ENCODE measurements at regions not wholly inside any gene's neighbourhood (a gene's known extent, or its start where the extent isn't known, plus 50 kb on each side); places are given as distances from the start of the nearest gene placed in this dataset.
A peak's percentile ranks its signal among the peaks of the same experiment; 100 is the strongest.

DNA sequence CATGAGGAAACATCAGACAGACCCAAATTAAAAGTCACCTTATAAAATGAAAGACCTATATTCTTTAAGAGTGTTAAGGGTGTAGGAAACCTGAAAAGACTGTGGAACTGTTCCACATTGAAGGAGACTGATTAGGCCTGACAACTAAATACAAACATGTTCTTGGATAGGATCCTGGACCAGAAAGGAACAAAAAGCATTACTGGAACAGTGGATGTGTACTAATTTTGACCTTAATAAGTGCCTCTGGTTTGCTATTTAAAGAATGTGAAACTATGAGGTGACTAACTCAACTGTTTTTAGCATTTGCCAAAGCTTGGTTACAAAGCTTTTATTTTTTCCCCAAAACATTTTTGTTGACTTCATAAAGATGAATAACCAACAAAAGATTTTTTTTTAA lies 340.6 kb downstream of the CAAP1 start:
- no peak for TF ChIP-seq Cebpa-rat (IDR thresholded peaks at IDR 0.05)
- no peaks in the 10 kb centered on the region for H3K4me1 ChIP-seq
- H3K9ac ChIP-seq, result no peak overlapping the region
- H3K9me3 ChIP-seq, result no peaks in the 10 kb centered on the region
- H3K27ac ChIP-seq, result no peak overlapping the region
- no peak overlapping the region for H3K4me3 ChIP-seq
- no peaks in the 10 kb centered on the region for H4K20me1 ChIP-seq
- no peaks in the 10 kb centered on the region for H3K36me3 ChIP-seq
- no peak overlapping the region for H3K4me2 ChIP-seq
- H3K27me3 ChIP-seq, result no peaks in the 10 kb centered on the region

DNA sequence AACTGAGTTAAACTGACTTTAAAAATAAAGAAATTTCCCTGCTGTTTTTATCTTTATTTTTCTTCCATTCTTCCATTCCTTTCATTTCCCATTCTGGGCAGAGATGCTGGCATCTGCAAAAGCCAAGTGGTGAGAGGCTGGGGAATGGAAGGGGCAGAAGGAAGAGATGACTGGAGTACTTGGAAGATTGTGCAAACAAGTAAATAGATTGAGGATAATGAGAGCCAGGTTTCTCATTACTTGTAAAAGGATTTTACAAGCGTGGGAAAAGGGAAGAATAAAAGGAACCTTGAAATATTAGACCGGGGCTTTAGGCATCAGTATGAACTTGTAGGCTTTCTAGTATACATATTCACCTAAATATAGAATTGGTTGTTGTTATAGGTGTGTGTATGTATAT lies 341.2 kb downstream of the CAAP1 start:
- H3K4me3 ChIP-seq, result no peak overlapping the region
- no peaks in the 10 kb centered on the region for H3K36me3 ChIP-seq
- H4K20me1 ChIP-seq, result no peaks in the 10 kb centered on the region
- H3K9ac ChIP-seq, result no peak overlapping the region
- no peaks in the 10 kb centered on the region for H3K27me3 ChIP-seq
- no peak overlapping the region for H3K27ac ChIP-seq
- no peak for TF ChIP-seq Cebpa-rat (IDR thresholded peaks at IDR 0.05)
- H3K9me3 ChIP-seq, result no peaks in the 10 kb centered on the region
- H3K4me2 ChIP-seq, result no peak overlapping the region
- H3K4me1 ChIP-seq, result no peaks in the 10 kb centered on the region

GRCh38 chr9:26548781-26549290 lies 343.8 kb downstream of the CAAP1 start:
- Histone ChIP-seq H3K9me3 (no peaks in the 10 kb centered on the region), H3K27ac (no peak overlapping the region), H3K27me3 (no peaks in the 10 kb centered on the region), H3K4me2 (no peak overlapping the region), H3K36me3 (no peaks in the 10 kb centered on the region), H3K4me1 (no peaks in the 10 kb centered on the region), H3K4me3 (no peak overlapping the region), H4K20me1 (no peaks in the 10 kb centered on the region), H3K9ac (no peak overlapping the region)
- no peak for TF ChIP-seq Cebpa-rat (IDR thresholded peaks at IDR 0.05)

DNA sequence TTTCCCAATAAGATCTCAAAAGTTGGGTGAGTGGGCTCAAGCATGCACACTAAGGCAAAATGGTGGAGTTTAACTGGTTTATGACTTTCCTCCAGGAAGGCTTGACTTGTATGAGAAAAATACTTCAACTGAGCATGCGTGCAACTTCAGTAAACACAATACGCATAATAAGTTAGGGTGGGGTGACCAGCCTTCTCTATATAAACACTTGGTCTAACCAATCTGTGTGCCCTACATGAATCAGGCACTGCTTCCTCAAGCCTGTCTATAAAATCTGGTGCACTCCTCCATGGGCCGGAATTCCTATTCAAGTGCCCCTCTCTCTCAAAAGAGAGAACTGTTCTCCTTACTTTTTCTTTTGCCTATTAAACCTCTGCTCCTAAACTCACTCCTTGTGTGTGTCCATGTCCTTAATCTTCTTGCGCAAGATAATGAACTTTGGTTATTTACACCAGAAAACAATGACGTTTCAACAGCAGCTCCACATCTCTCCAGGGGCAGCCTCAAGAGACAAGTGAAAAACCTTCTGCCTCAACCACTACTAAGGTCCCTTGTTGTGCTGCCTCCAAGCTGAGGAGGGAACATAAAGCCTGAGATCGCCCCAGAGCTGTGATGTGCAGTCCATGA lies 352.6 kb downstream of the CAAP1 start:
- Histone ChIP-seq H3K27me3 (no peaks in the 10 kb centered on the region), H4K20me1 (no peaks in the 10 kb centered on the region), H3K4me2 (no peak overlapping the region), H3K9me3 (no peaks in the 10 kb centered on the region), H3K4me1 (peaks cover 25% of the 10 kb centered on the region), H3K27ac (no peak overlapping the region), H3K36me3 (no peaks in the 10 kb centered on the region), H3K9ac (no peak overlapping the region), H3K4me3 (no peak overlapping the region)
- TF ChIP-seq Cebpa-rat (IDR thresholded peaks at IDR 0.05), result no peak

DNA sequence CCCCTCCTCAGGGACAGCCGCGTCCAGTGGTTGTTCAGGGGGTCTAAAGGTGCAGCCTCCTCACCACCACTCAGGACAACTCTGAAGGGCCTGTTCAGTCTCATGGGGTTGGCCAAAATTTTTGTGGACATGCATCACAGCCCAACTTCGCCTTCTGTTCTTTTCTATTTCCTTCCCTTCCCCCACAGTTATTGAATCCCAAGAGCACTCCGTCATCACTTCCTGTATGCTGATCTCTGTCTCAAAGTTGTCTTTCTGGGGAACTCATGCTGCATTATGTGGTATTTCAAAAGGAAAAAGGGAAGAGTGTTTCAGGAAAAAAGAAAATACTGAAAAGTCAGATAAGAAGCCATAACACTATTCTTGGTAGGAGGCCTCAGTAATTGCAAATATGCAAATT lies 355.4 kb downstream of the CAAP1 start:
- Histone ChIP-seq H3K27me3 (no peaks in the 10 kb centered on the region), H3K36me3 (no peaks in the 10 kb centered on the region)

DNA sequence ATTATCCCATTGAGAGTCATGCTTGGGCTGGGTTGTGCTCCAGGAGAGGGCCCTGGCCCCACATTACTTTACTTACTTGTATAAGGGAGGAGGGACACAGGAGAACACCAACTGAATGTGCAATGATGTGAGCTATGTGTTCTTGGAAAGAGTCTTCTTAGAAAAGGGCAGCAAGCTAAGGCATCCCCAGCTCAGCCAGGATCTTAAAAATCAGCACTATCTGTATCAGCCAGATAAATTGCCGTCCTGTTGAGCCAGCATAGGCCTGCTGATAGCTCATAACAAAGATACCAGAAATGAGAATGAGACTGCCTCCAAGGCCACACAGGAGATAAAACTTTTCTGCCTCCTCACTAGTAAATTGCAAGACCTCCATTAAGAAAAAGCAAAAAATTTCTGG lies 357.5 kb downstream of the CAAP1 start:
- Histone ChIP-seq H3K36me3 (no peaks in the 10 kb centered on the region), H3K4me1 (peaks cover 30% of the 10 kb centered on the region), H3K4me3 (no peak overlapping the region), H3K27ac (no peak overlapping the region), H3K9me3 (0 out of 2 replicates have a peak, but pooled peaks cover 4% of the 10 kb centered on the region), H4K20me1 (no peaks in the 10 kb centered on the region), H3K9ac (no peak overlapping the region), H3K4me2 (no peak overlapping the region), H3K27me3 (no peaks in the 10 kb centered on the region)
- no peak for TF ChIP-seq Cebpa-rat (IDR thresholded peaks at IDR 0.05)

More for the DNA sequence above, 355.4 kb downstream of the CAAP1 start:
- H3K4me3 ChIP-seq, result no peak overlapping the region
- H3K27ac ChIP-seq, result 0 out of 2 replicates have a peak overlapping the region, but pooled peaks have one; percentile 24
- 0 out of 2 replicates have a peak, but pooled peaks cover 4% of the 10 kb centered on the region for H3K9me3 ChIP-seq
- H3K4me2 ChIP-seq, result peak overlapping the region; percentile 72
- H3K4me1 ChIP-seq, result peaks cover 25% of the 10 kb centered on the region
- no peak for TF ChIP-seq Cebpa-rat (IDR thresholded peaks at IDR 0.05)
- no peak overlapping the region for H3K9ac ChIP-seq
- H4K20me1 ChIP-seq, result no peaks in the 10 kb centered on the region

DNA sequence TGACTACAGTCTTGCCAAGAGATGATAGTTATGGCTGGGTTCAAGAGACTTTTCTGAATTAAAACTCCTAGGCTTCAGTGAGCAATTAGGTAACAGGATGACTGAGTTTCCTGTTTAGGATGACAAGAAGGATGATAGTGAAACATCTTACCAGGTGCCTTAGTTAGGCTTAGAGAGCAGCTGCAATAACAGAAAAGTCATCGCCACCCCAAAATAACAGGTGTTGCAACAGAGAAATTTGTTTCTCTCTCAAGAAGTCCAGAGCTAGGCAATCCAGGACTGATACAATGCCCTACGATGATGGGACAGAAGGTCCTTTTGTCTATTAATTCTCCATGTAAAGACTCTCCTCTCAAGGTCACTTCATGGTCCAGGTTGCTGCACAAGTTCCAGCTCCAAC lies 361.8 kb downstream of the CAAP1 start:
- Histone ChIP-seq H3K27me3 (no peaks in the 10 kb centered on the region), H3K9ac (no peak overlapping the region), H4K20me1 (no peaks in the 10 kb centered on the region), H3K36me3 (no peaks in the 10 kb centered on the region), H3K4me3 (no peak overlapping the region), H3K27ac (no peak overlapping the region), H3K4me1 (peaks cover 5% of the 10 kb centered on the region; the same call in 1 of the 2 replicates), H3K4me2 (no peak overlapping the region), H3K9me3 (0 out of 2 replicates have a peak, but pooled peaks cover 4% of the 10 kb centered on the region)
- TF ChIP-seq Cebpa-rat (IDR thresholded peaks at IDR 0.05), result no peak

- Histone ChIP-seq H3K36me3 (no peaks in the 10 kb centered on the region), H3K4me1 (peaks cover 5% of the 10 kb centered on the region; the same call in 1 of the 2 replicates), H3K9me3 (0 out of 2 replicates have a peak, but pooled peaks cover 4% of the 10 kb centered on the region), H4K20me1 (no peaks in the 10 kb centered on the region), H3K9ac (no peak overlapping the region), H3K27me3 (no peaks in the 10 kb centered on the region), H3K4me3 (no peak overlapping the region), H3K4me2 (no peak overlapping the region), H3K27ac (no peak overlapping the region)
- peak; percentile 31; the same call in 1 of the 2 replicates for TF ChIP-seq Cebpa-rat (IDR thresholded peaks at IDR 0.05)
These were observed 364.7 kb downstream of the CAAP1 start for GRCh38 chr9:26527931-26528330.

DNA sequence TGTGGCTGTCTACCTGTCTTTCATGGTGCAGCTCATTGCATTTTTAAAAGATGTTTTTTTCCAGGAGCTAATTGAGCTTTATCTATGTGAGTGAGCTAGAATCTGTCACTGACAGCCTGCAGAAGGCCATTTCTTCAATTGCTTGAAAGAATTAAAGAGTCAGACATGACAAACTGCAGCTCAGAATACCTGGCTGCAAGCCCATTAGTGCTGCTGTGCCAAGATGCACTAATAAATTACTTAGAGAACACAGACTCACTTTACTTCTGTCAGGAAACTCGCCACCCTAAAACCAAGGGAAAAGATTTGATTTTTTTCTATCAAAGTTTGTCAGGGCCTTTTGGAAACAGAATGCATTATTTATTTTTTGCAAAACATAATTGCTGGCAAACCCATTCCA lies 368.3 kb downstream of the CAAP1 start:
- Histone ChIP-seq H3K27me3 (no peaks in the 10 kb centered on the region), H3K9me3 (no peaks in the 10 kb centered on the region)
- TF ChIP-seq Cebpa-rat (IDR thresholded peaks at IDR 0.05), result no peak

DNA sequence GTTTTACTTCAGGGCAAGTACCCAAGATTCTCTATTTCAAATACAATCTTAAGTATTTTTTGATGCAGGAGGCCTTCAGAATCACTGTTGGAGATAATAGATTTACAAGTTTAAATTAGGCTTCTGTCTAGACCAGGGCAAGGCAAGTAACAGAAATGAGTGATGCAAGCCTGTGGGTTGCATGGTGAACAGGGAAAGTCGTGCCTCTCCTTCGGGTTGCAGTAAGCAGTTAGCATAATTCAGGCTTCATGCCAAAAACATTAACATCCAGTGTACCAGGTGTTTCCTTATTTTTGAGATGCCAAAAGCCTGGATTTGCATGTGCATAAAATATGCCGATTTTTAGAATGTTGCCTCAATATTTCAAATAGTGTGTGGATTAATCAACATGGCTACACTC lies 369.0 kb downstream of the CAAP1 start:
- Histone ChIP-seq H4K20me1 (no peaks in the 10 kb centered on the region), H3K4me2 (no peak overlapping the region), H3K9ac (no peak overlapping the region), H3K9me3 (no peaks in the 10 kb centered on the region), H3K4me1 (no peaks in the 10 kb centered on the region), H3K27ac (no peak overlapping the region), H3K27me3 (no peaks in the 10 kb centered on the region), H3K4me3 (no peak overlapping the region), H3K36me3 (no peaks in the 10 kb centered on the region)
- TF ChIP-seq Cebpa-rat (IDR thresholded peaks at IDR 0.05), result no peak

More for the DNA sequence above, 368.3 kb downstream of the CAAP1 start:
- no peaks in the 10 kb centered on the region for H3K4me1 ChIP-seq
- H3K4me2 ChIP-seq, result no peak overlapping the region
- no peak overlapping the region for H3K27ac ChIP-seq
- H4K20me1 ChIP-seq, result no peaks in the 10 kb centered on the region
- no peak overlapping the region for H3K9ac ChIP-seq
- H3K36me3 ChIP-seq, result no peaks in the 10 kb centered on the region
- H3K4me3 ChIP-seq, result no peak overlapping the region
